ENCODE measurements at regions not wholly inside any gene's neighbourhood (a gene's known extent, or its start where the extent isn't known, plus 50 kb on each side); places are given as distances from the start of the nearest gene placed in this dataset.

GRCh38 chr13:84606616-84607015 is 724.3 kb upstream of the SLITRK1 start:
- intact Hi-C loops (cut with micrococcal nuclease) = no loop called here
- ChIA-PET CTCF (no interaction called here), POLR2A (ENCODE audit: unreplicated experiment) (no interaction called here)
- Histone ChIP-seq H2AK9ac (replicated peaks; ENCODE audit: low read depth, low read length, poor library complexity) (no peak overlapping the region), H3K9me1 (ENCODE audit: insufficient read depth, low read length) (no peaks in the 10 kb centered on the region), H3K9me3 (ENCODE audit: control insufficient read depth, insufficient read depth, low read length) (no peaks in the 10 kb centered on the region), H2AK5ac (ENCODE audit: low read depth, low read length) (no peak overlapping the region), H3K79me1 (ENCODE audit: low read depth in 1 of 2, low read length in 2 of 2) (no peaks in the 10 kb centered on the region), H4K91ac (ENCODE audit: insufficient read depth, low read depth, low read length) (no peak overlapping the region), H3K14ac (replicated peaks; ENCODE audit: low read depth, low read length) (no peak overlapping the region), H3K27me3 (ENCODE audit: control insufficient read depth, insufficient read depth, low read length) (no peaks in the 10 kb centered on the region), H3K4me1 (ENCODE audit: control insufficient read depth, insufficient read depth, low read length) (no peaks in the 10 kb centered on the region), H3K36me3 (ENCODE audit: control insufficient read depth, insufficient read depth, low read length) (no peaks in the 10 kb centered on the region), H3K4ac (ENCODE audit: low read depth, low read length) (no peak overlapping the region), H4K5ac (ENCODE audit: low read depth, low read length) (no peak overlapping the region), H3K4me2 (ENCODE audit: low read depth, low read length) (no peak overlapping the region), H3K56ac (ENCODE audit: extremely low read depth, insufficient read depth, low read length) (no peak overlapping the region), H3K23ac (ENCODE audit: low read depth, low read length) (no peak overlapping the region), H2BK120ac (ENCODE audit: low read depth, low read length) (no peak overlapping the region), H2AFZ (replicated peaks; ENCODE audit: low read length, poor library complexity) (no peak overlapping the region), H3K18ac (ENCODE audit: low read depth, low read length) (no peak overlapping the region), H3K27ac (ENCODE audit: insufficient read depth, low read length) (no peak overlapping the region), H3K4me3 (ENCODE audit: insufficient read depth, low read depth, low read length) (no peak overlapping the region), H2BK20ac (ENCODE audit: low read depth, low read length) (no peak overlapping the region), H2BK15ac (ENCODE audit: low read depth, low read length) (no peak overlapping the region), H4K8ac (ENCODE audit: low read depth in 2 of 2, low read length in 2 of 2) (no peak overlapping the region), H2BK5ac (ENCODE audit: low read depth, low read length, poor library complexity, severe bottlenecking) (no peak overlapping the region), H4K20me1 (ENCODE audit: insufficient read depth, low read length) (no peaks in the 10 kb centered on the region), H3K9ac (ENCODE audit: low read depth, low read length) (no peak overlapping the region)
- dilution Hi-C loops (cut with HindIII; ENCODE audit: low sequenced_read_pairs, unreplicated experiment) = no loop called here
- ATAC-seq (ENCODE audit: low read depth) (no peak), DNase-seq (no peak)
- in situ Hi-C loops (cut with MboI; ENCODE audit: low sequenced_read_pairs) = no loop called here
- BruUV-seq (replicated peaks) = no TSS peak
- TF ChIP-seq USF2 (IDR thresholded peaks at IDR 0.05; ENCODE audit: low read depth, low read length) (no peak), FOS (IDR thresholded peaks at IDR 0.05; ENCODE audit: low read depth, low read length) (no peak), CEBPB (IDR thresholded peaks at IDR 0.05; ENCODE audit: low read depth, low read length) (no peak), BHLHE40 (IDR thresholded peaks at IDR 0.05; ENCODE audit: low read depth, low read length) (no peak), SMC3 (IDR thresholded peaks at IDR 0.05; ENCODE audit: low read depth, low read length) (no peak), MAFK (IDR thresholded peaks at IDR 0.05; ENCODE audit: low read depth, low read length) (no peak)

Data from IMR-90 (cell line).